Lung (tissue), 11 donors: ENCODE measurements at regions not wholly inside any gene's neighbourhood (a gene's known extent, or its start where the extent isn't known, plus 50 kb on each side); places are given as distances from the start of the nearest gene placed in this dataset.
"Not testable (repeated sequence)": the region's sequence is repeated elsewhere in the genome, so short reads cannot be mapped to it uniquely, and the experiment has no call there.

Source experiments
- ATAC-seq: fragments of 200-7000 bp; cut with Tn5 transposase; one replicate; pipeline ENCODE4 v1.9.1; 2020; ENCODE audit warnings: moderate number of reproducible peaks; ENCODE audit not compliant: insufficient read depth, low FRiP score
- DNase-seq, 3 donors: peaks; one replicate each; pipeline ENCODE4 v3.0.0-alpha.2; 2013 to 2017
- H3K27ac ChIP-seq, 2 donors: one replicate each; pipeline ENCODE4 v1.5.1; 2013; ENCODE audit warnings: mild to moderate bottlenecking in 2 of 2, moderate library complexity in 2 of 2, control low read depth in 1 of 2, inconsistent platforms in 1 of 2, low read depth in 1 of 2, low read length in 1 of 2
- H3K27me3 ChIP-seq, 3 donors: one replicate each; pipeline ENCODE4 v1.5.1; 2013; ENCODE audit warnings: low read length in 2 of 3; ENCODE audit not compliant: control insufficient read depth in 3 of 3, insufficient read depth in 3 of 3
- H3K36me3 ChIP-seq, 4 donors: one replicate each; pipeline ENCODE4 v1.5.1; 2013; ENCODE audit warnings: low read length in 4 of 4, mild to moderate bottlenecking in 1 of 4, moderate library complexity in 1 of 4; ENCODE audit not compliant: control insufficient read depth in 4 of 4, insufficient read depth in 4 of 4
- H3K4me1 ChIP-seq, 5 donors: one replicate each; pipeline ENCODE4 v1.5.1; 2013; ENCODE audit warnings: low read length in 5 of 5, mild to moderate bottlenecking in 2 of 5, moderate library complexity in 1 of 5; ENCODE audit not compliant: control insufficient read depth in 5 of 5, insufficient read depth in 5 of 5
- H3K4me3 ChIP-seq: one replicate; pipeline ENCODE4 v1.5.1; 2013; ENCODE audit warnings: mild to moderate bottlenecking, control low read depth, moderate library complexity
- H3K9ac ChIP-seq, 2 donors: one replicate each; pipeline ENCODE4 v1.5.1; 2013; ENCODE audit warnings: low read length in 2 of 2, control low read depth in 1 of 2; ENCODE audit not compliant: insufficient read depth in 1 of 2
- H3K9me3 ChIP-seq, 4 donors: one replicate each; pipeline ENCODE4 v1.5.1; 2013; ENCODE audit warnings: low read length in 3 of 4, mild to moderate bottlenecking in 1 of 4, moderate library complexity in 1 of 4; ENCODE audit not compliant: control insufficient read depth in 4 of 4, insufficient read depth in 3 of 4
- WGBS, 2 donors: extraction: QIAGEN DNeasy Blood & Tissue Kit; methylation state at CpG; one replicate each; pipeline ENCODE4 v1.1.7; 2013; 5-methylcytosine and 5-hydroxymethylcytosine counted together
- TF ChIP-seq, protein P1 (sequence below): IDR thresholded peaks from 2 replicates; pipeline ENCODE4 v1.5.1; 2012; ENCODE audit warnings: mild to moderate bottlenecking; ENCODE audit errors: control extremely low read depth, extremely low read depth
- donor health status: control.
- donor health status: control.
- donor health status: Bipolar disorder and iron deficiency.
- donor health status: healthy.
- donor health status: DM: yes; HTN: yes; CAD: no.

DNA sequence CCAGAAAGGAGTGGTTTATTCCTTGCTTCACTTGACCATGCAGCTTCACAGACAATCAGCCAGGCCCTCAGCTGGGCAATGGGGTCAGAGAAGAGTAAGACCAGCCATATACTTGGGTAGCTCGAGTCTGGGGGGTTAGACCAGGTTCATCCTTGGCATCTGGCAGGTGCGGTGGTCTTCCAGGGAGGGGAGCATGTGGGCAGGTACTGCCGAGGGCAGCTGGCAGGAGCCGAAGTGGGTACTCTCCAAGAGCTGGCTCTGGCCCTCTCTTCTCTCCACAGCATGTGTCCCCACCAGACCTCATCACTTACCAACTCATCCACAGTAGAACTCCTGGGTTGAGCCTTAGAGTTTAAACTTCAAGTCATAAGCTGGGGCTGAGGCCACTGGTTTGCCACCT, 156.8 kb downstream of the FOXD2 start:
- Histone ChIP-seq H3K4me1 (peaks cover 0 to 6% (median 0%) of the 10 kb centered on the region in 5 donors), H3K4me3 (no peak overlapping the region), H3K36me3 (no peaks in the 10 kb centered on the region), H3K27me3 (peaks cover 0 to 13% (median 6%) of the 10 kb centered on the region in 3 donors), H3K9ac (no peak overlapping the region), H3K27ac (no peak overlapping the region), H3K9me3 (peaks cover 0 to 4% (median 1%) of the 10 kb centered on the region in 4 donors)
- DNase-seq (no peak), ATAC-seq (no peak)
- TF ChIP-seq, protein P1, sequence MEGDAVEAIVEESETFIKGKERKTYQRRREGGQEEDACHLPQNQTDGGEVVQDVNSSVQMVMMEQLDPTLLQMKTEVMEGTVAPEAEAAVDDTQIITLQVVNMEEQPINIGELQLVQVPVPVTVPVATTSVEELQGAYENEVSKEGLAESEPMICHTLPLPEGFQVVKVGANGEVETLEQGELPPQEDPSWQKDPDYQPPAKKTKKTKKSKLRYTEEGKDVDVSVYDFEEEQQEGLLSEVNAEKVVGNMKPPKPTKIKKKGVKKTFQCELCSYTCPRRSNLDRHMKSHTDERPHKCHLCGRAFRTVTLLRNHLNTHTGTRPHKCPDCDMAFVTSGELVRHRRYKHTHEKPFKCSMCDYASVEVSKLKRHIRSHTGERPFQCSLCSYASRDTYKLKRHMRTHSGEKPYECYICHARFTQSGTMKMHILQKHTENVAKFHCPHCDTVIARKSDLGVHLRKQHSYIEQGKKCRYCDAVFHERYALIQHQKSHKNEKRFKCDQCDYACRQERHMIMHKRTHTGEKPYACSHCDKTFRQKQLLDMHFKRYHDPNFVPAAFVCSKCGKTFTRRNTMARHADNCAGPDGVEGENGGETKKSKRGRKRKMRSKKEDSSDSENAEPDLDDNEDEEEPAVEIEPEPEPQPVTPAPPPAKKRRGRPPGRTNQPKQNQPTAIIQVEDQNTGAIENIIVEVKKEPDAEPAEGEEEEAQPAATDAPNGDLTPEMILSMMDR: no peak
- 95% methylated on average over 4 of the region's 4 CpGs for WGBS, 2 donors

DNA sequence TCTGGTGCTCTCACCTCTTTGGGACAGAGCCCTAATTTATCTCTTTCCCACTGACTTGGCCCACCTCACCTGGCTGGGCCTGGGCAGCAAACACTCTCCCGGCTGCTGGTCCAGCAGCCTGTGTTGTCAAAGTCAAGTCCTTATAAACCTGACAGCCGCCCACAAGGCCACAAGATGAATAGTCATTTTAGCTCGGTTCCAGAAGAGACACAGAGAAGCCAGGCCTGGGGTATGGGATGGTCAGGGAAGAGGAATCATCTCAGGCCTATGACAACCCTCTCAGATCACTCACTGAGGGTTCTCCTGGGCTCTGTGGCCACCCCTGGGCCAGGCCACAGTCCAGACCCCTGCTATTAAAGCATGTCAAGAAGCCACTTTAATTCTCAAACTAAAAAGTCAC, 158.5 kb downstream of the FOXD2 start:
- ATAC-seq (no peak), DNase-seq (no peak)
- WGBS, 2 donors: 90% methylated on average over 3 of the region's 3 CpGs
- peaks cover 0 to 12% (median 6%) of the 10 kb centered on the region in 3 donors for H3K27me3 ChIP-seq
- peaks cover 0 to 4% (median 1%) of the 10 kb centered on the region in 4 donors for H3K9me3 ChIP-seq
- TF ChIP-seq, protein P1: no peak
- no peak overlapping the region for H3K4me3 ChIP-seq
- no peak overlapping the region for H3K27ac ChIP-seq
- H3K36me3 ChIP-seq: no peaks in the 10 kb centered on the region
- no peak overlapping the region for H3K9ac ChIP-seq
- peaks cover 0 to 6% (median 0%) of the 10 kb centered on the region in 5 donors for H3K4me1 ChIP-seq

DNA sequence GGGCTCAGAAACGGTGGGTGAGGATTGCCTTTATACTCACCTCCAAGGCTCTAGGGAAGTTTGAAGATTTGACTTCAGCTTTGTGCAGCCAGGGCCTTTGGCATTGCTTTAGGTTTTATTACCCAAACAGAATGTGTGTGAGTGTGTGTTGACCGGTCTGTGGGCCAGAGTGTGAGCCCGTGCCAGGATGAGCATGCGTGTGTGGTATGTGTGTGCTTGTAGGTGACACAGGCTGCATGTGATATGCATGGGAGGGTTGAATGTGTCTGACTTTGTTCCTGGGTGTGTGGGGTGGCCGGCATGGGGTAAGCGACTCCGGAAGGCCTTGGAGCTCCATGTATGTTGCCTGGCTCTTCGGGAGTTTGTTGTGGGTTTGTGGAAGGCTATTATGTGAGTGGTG, 160.5 kb downstream of the FOXD2 start:
- DNase-seq (no peak), ATAC-seq (no peak)
- TF ChIP-seq, protein P1: no peak
- Histone ChIP-seq H3K36me3 (no peaks in the 10 kb centered on the region), H3K27ac (no peak overlapping the region), H3K4me1 (no peaks in the 10 kb centered on the region), H3K27me3 (peaks cover 0 to 6% (median 0%) of the 10 kb centered on the region in 3 donors), H3K9ac (no peak overlapping the region), H3K4me3 (no peak overlapping the region), H3K9me3 (peaks cover 0 to 10% (median 1%) of the 10 kb centered on the region in 4 donors)
- WGBS, 2 donors: 79 to 86% methylated on average over 8 of the region's 8 CpGs

DNA sequence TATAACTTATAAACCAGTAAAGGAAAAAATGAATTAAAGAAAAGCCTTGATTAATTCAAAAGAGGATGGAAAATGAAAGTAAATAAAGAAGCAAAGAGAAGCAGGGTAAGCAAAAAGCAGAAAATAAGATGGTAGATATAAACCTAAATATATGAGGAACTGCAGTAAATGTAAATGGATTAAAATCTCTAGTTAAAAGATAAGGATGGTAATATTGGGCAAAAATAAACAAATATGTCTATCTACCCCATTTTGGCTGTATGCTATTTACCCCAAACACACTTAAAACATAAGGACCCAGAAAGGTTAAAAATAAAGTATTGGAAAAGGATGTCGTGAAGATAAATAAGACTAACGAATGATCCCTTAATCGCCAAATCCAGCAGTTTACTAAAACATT, 161.9 kb downstream of the FOXD2 start:
- Histone ChIP-seq H3K4me3 (no peak overlapping the region), H3K27me3 (no peaks in the 10 kb centered on the region), H3K4me1 (no peaks in the 10 kb centered on the region), H3K9ac (no peak overlapping the region), H3K36me3 (no peaks in the 10 kb centered on the region), H3K27ac (no peak overlapping the region), H3K9me3 (peaks cover 0 to 10% (median 1%) of the 10 kb centered on the region in 4 donors)
- no peak for ATAC-seq
- WGBS, 2 donors: 97 to 98% methylated on average over 3 of the region's 3 CpGs
- TF ChIP-seq, protein P1: no peak
- no peak for DNase-seq

DNA sequence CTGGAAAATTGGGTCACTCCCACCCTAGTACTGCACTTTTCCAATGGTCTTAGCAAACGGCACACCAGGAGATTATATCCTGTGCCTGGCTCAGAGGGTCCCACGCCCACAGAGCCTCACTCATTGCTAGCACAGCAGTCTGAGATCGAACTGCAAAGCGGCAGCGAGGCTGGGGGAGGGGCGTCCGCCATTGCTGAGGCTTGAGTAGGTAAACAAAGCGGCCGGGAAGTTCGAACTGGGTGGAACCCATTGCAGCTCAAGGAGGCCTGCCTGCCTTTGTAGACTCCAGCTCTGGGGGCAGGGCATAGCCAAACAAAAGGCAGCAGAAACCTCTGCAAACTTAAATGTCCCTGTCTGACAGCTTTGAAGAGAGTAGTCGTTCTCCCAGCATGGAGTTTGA, 164.6 kb downstream of the FOXD2 start:
- H3K27me3 ChIP-seq, DNase-seq, H3K36me3 ChIP-seq, H3K9me3 ChIP-seq, ATAC-seq, H3K4me3 ChIP-seq, H3K9ac ChIP-seq, H3K27ac ChIP-seq, H3K4me1 ChIP-seq: not testable (repeated sequence)
- 87 to 88% methylated on average over 11 of the region's 11 CpGs for WGBS, 2 donors
